Stomach (tissue), 4 donors: ENCODE measurements at regions not wholly inside any gene's neighbourhood (a gene's known extent, or its start where the extent isn't known, plus 50 kb on each side); places are given as distances from the start of the nearest gene placed in this dataset.

Source experiments
- EP300 ChIP-seq: sonication (generic); formaldehyde crosslinking; IDR thresholded peaks from one replicate; pipeline ENCODE4 v1.6.1; 2017; ENCODE audit warnings: antibody characterized with exemption
- POLR2AphosphoS5 ChIP-seq, 3 donors: sonication (generic); formaldehyde crosslinking; IDR thresholded peaks; one replicate each; pipeline ENCODE4 v1.6.1; 2016; ENCODE audit warnings: antibody characterized with exemption in 3 of 3
- TF ChIP-seq, protein P1 (sequence below), 7 experiments: fragments of 450-650 bp in 4 of 7; fragments of 200-600 bp in 3 of 7; sonication (generic) in 3 of 7; IDR thresholded peaks; one replicate each; pipeline ENCODE4 v1.5.1; 2016 to 2019; ENCODE audit warnings: antibody characterized with exemption in 7 of 7, control low read depth in 2 of 7, mild to moderate bottlenecking in 1 of 7

DNA sequence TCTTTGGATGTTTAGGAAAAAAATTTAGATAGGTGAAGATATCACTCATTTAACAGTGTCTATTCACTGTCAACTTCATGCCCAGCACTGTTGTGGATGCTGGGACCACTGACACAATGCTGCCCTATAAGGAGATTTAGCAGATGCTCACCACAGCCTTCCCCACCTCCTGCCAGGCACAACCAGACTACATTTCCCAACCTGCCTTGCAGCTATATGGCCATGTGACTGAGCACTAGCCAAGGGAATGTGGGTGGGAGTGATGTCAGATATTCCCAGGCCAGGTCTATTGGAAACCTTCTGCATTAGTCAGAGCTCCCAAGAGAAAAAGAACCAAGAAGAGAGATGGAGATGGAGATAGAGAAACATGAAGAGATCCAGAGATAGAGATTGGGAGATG, 302.6 kb upstream of the TAS2R1 start:
- TF ChIP-seq POLR2AphosphoS5 (IDR thresholded peaks at IDR 0.05): no peak
- TF ChIP-seq, protein P1, sequence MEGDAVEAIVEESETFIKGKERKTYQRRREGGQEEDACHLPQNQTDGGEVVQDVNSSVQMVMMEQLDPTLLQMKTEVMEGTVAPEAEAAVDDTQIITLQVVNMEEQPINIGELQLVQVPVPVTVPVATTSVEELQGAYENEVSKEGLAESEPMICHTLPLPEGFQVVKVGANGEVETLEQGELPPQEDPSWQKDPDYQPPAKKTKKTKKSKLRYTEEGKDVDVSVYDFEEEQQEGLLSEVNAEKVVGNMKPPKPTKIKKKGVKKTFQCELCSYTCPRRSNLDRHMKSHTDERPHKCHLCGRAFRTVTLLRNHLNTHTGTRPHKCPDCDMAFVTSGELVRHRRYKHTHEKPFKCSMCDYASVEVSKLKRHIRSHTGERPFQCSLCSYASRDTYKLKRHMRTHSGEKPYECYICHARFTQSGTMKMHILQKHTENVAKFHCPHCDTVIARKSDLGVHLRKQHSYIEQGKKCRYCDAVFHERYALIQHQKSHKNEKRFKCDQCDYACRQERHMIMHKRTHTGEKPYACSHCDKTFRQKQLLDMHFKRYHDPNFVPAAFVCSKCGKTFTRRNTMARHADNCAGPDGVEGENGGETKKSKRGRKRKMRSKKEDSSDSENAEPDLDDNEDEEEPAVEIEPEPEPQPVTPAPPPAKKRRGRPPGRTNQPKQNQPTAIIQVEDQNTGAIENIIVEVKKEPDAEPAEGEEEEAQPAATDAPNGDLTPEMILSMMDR (IDR thresholded peaks at IDR 0.05): no peak
- no peak for TF ChIP-seq EP300
